LNCAP (cell line): ENCODE measurements at regions not wholly inside any gene's neighbourhood (a gene's known extent, or its start where the extent isn't known, plus 50 kb on each side); places are given as distances from the start of the nearest gene placed in this dataset.
A peak's percentile ranks its signal among the peaks of the same experiment; 100 is the strongest.

ENCODE experiments used
- TF ChIP-seq, protein P1 (sequence below): fragments of 450-650 bp; IDR thresholded peaks from 2 replicates; pipeline ENCODE4 v1.5.1; 2017; ENCODE audit warnings: mild to moderate bottlenecking

DNA sequence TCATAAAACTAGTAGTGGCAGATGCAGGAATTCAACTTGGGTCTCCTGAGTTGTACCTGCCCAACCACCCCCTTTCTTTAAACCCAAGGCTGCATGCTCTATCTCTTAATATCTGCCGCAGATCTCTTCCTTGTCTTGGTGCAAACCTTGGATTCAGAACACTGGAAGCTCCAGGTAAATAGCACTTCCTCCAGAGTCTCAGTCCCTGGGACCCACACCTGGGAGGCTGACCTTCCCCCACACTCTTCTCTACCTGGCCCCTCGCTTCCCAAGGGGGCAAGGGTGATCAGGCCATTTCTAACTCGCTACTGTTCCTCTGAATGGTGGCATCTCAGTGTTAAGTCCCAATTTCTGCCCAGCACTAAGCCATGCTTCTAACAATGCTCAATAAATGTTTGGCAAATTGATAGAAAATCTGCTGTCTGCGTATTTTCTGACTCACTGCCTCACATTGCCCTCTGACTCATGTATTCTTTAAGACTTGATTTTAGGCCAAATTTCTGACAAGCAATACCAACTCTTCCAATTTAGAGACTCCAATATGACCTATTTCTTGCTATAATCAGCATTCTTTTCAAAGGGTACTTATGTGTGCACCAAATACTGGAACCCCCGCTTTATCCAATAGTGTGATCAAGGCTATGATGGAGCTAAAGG is 68.0 kb upstream of the PPP1R3C start:
- TF ChIP-seq, protein P1, sequence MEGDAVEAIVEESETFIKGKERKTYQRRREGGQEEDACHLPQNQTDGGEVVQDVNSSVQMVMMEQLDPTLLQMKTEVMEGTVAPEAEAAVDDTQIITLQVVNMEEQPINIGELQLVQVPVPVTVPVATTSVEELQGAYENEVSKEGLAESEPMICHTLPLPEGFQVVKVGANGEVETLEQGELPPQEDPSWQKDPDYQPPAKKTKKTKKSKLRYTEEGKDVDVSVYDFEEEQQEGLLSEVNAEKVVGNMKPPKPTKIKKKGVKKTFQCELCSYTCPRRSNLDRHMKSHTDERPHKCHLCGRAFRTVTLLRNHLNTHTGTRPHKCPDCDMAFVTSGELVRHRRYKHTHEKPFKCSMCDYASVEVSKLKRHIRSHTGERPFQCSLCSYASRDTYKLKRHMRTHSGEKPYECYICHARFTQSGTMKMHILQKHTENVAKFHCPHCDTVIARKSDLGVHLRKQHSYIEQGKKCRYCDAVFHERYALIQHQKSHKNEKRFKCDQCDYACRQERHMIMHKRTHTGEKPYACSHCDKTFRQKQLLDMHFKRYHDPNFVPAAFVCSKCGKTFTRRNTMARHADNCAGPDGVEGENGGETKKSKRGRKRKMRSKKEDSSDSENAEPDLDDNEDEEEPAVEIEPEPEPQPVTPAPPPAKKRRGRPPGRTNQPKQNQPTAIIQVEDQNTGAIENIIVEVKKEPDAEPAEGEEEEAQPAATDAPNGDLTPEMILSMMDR = no peak

DNA sequence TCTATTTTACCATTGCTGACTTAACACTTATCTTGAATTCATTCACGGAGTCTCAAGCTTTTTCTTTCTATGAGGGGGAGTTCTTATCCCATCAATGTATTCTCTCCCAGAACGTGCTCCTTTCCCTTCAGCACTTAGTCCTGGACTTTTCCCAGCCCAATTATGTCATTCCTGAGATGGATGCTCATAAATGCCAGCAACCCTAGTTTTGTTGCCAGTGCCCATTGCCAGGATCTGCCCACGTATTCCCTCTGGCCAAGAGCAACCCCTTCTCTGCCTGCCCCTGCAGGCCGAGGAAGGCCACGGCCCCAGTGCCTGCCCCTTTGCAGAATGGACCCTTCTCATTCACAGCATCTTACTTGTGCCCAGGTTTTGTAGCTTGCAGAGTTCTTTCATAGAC is 67.4 kb upstream of the PPP1R3C start:
- TF ChIP-seq, protein P1 = no peak

DNA sequence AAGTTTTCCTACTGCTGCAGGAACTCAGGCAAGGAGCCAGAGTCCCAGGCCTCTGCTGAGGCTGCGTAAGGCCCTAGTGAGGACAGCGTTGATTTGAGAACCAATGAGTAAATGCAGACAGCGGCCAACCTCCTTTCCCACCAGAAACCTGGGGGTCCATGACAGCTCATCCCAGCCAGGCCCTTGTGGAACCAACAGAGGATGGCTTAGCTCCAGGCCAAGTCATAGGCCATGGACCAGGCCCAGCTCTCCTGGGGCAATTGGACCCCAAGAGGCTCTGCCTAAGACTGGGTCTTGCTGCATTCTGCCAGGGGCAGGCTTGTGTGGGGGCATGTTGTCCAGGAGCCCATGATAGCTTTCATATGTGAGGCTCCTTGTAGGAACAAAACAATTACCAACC is 65.4 kb upstream of the PPP1R3C start:
- TF ChIP-seq, protein P1 = no peak

DNA sequence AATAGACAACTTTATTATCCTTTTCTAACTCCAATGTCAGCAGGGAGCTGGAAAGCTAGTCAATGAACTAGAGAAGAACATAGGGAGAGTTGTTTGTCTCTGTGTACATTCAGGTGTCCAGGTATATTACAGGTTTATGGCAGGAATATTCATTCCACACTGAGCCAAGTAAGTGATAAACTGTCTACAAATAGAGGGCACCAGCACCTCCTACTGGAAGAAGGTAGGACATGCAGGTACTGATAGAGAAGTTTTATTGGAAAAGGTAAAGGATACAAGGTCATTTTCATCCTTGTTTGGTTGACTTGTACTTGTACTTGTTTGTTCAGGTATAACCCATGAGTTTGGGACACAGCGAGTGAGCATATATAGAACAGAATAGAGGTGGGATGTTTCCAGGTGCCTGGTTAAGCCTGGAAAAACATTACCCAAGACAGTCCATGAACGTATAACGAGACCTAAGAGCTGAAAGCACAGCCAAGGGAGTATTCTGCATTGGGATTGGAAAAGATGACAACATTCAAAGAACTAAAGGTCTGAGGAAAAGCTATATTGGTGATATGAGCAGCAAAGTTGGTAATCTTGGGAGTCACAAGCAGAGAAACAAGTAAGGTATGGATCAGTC is 61.4 kb upstream of the PPP1R3C start:
- TF ChIP-seq, protein P1 = peak; percentile 93

DNA sequence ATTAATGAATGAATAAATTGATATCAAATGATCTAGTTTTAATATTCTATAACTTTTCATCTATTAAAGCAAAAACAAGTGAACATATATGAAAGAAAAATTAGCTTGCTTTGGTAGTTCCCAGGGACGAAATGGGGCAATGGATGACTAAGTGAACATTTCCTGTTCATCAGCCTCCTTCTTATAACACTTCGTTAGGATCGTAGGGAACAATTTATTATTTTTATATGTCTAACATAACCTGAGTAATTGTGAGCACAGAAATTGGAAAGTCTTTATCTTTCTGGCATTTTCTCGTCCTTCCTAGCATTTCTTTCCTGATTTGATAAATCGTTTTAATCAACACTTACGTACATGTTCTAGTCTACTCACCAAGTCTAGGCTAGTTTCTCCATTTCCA is 59.1 kb upstream of the PPP1R3C start:
- TF ChIP-seq, protein P1 = no peak

GRCh38 chr10:91690996-91691676 is 58.3 kb upstream of the PPP1R3C start:
- TF ChIP-seq, protein P1 = no peak

GRCh38 chr10:91690412-91690811 is 57.5 kb upstream of the PPP1R3C start:
- TF ChIP-seq, protein P1 = no peak
